ENCODE measurements at regions not wholly inside any gene's neighbourhood (a gene's known extent, or its start where the extent isn't known, plus 50 kb on each side); places are given as distances from the start of the nearest gene placed in this dataset.
A peak's percentile ranks its signal among the peaks of the same experiment; 100 is the strongest.

DNA sequence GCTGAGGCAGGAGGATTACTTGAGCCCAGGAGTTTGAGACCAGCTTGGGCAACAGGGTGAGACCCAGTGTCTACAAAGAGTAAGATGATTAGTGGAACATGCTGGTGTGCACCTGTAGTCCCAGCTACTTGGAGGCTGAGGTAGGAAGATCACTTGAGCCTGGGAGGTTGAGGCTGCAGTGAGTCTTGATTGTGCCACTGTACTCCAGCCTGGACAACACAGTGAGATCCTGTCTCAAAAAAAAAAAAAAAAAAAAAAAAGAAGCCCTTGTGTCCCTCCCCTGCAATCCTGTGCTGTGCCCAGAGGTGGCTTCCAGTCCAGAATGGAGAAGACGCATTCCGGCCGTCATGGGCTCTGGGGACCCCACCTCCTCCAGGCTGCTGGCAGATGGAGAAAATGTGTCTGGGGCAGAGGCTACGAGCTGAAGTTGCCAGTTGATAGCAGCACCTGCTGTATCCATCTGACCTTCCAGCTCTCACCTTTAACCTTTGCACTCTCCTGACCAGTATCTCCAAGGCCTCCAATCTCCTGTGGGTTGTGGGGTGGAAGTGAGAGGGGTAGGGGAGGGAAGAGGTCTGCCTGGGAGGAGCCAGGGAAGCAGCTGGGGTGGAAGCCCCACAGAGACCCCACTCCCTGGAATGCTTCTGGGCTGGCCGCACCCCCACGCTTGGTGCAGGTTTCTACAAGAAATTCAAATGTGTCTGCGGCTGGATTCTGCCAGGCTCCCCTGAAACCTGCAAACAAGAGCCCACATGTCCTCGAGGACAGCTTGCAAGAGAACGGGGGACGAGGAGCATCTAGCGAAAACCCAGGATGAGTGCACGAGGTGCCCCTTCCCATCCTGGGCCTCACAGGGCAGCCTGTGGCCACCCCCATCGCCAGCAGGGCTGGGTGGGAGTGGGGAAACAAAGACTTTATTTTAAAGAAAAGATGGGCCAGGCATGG lies 148.3 kb upstream of the IER5L start:
- WGBS (ENCODE audit: extremely low coverage, insufficient coverage, insufficient read length): no CpG with 5 or more reads among the region's 13 CpGs
- H4K12ac ChIP-seq (ENCODE audit: low read depth, low read length): no peak overlapping the region
- H3K4me1 ChIP-seq (ENCODE audit: control insufficient read depth in 1 of 2, insufficient read depth in 2 of 2, low read length in 2 of 2): peaks cover 20 to 24% of the 10 kb centered on the region in 2 experiments
- DNase-seq: no peak
- H2BK12ac ChIP-seq (ENCODE audit: low read length): peak overlapping the region; percentile 29
- H2BK120ac ChIP-seq (ENCODE audit: insufficient read depth, low read length, poor library complexity): no peak overlapping the region
- H4K91ac ChIP-seq (ENCODE audit: low read depth, low read length): peak overlapping the region; percentile 22
- peaks cover 20% of the 10 kb centered on the region for H3K79me1 ChIP-seq (ENCODE audit: low read length)
- no peak overlapping the region for H3K27ac ChIP-seq (ENCODE audit: low read depth, low read length)
- H3K4me3 ChIP-seq (ENCODE audit: low read depth, low read length): no peak overlapping the region
- H3K36me3 ChIP-seq (ENCODE audit: control insufficient read depth in 1 of 2, insufficient read depth in 2 of 2, low read length in 2 of 2): no peaks in the 10 kb centered on the region
- H3K4me2 ChIP-seq (ENCODE audit: low read length): no peak overlapping the region
- peaks cover 4% of the 10 kb centered on the region for H3K9me3 ChIP-seq (ENCODE audit: insufficient read depth, low read depth, low read length)
- H2BK5ac ChIP-seq (ENCODE audit: low read depth, low read length, poor library complexity): no peak overlapping the region
- no peak overlapping the region for H2AFZ ChIP-seq (ENCODE audit: insufficient read depth, low read length, poor library complexity)
- peak overlapping the region; percentile 65 for H2AK5ac ChIP-seq (ENCODE audit: low read length)
- H3K79me2 ChIP-seq (ENCODE audit: control insufficient read depth, insufficient read depth, low read length, poor library complexity): peaks cover 2% of the 10 kb centered on the region
- no peak overlapping the region for H3K23ac ChIP-seq (ENCODE audit: low read length)
- no peak overlapping the region for H3K18ac ChIP-seq (ENCODE audit: low read length)
- no peaks in the 10 kb centered on the region for H3K27me3 ChIP-seq (ENCODE audit: insufficient read depth, low read length)
- no peak overlapping the region for H3K4ac ChIP-seq (ENCODE audit: low read depth, low read length)
- no peak overlapping the region for H3K14ac ChIP-seq (ENCODE audit: low read length)
- H4K8ac ChIP-seq (ENCODE audit: low read depth, low read length): no peak overlapping the region
- H3K9ac ChIP-seq (ENCODE audit: low read length): no peak overlapping the region

- Histone ChIP-seq H3K27me3 (ENCODE audit: insufficient read depth, low read length) (no peaks in the 10 kb centered on the region), H3K4ac (ENCODE audit: low read depth, low read length) (no peak overlapping the region), H2BK120ac (ENCODE audit: insufficient read depth, low read length, poor library complexity) (peak overlapping the region; percentile 25), H4K8ac (ENCODE audit: low read depth, low read length) (no peak overlapping the region), H3K14ac (ENCODE audit: low read length) (peak overlapping the region; percentile 18), H2AK5ac (ENCODE audit: low read length) (peak overlapping the region; percentile 64), H3K18ac (ENCODE audit: low read length) (peak overlapping the region; percentile 14), H3K4me3 (ENCODE audit: low read depth, low read length) (no peak overlapping the region), H3K79me1 (ENCODE audit: low read length) (peaks cover 32% of the 10 kb centered on the region), H3K23ac (ENCODE audit: low read length) (no peak overlapping the region), H3K4me1 (ENCODE audit: control insufficient read depth in 1 of 2, insufficient read depth in 2 of 2, low read length in 2 of 2) (peaks cover 32 to 35% of the 10 kb centered on the region in 2 experiments), H2AFZ (ENCODE audit: insufficient read depth, low read length, poor library complexity) (no peak overlapping the region), H3K79me2 (ENCODE audit: control insufficient read depth, insufficient read depth, low read length, poor library complexity) (peaks cover 9% of the 10 kb centered on the region), H3K27ac (ENCODE audit: low read depth, low read length) (no peak overlapping the region), H3K9me3 (ENCODE audit: insufficient read depth, low read depth, low read length) (no peaks in the 10 kb centered on the region), H2BK5ac (ENCODE audit: low read depth, low read length, poor library complexity) (no peak overlapping the region), H4K12ac (ENCODE audit: low read depth, low read length) (no peak overlapping the region), H3K9ac (ENCODE audit: low read length) (no peak overlapping the region), H3K4me2 (ENCODE audit: low read length) (no peak overlapping the region), H2BK12ac (ENCODE audit: low read length) (peak overlapping the region; percentile 87), H4K91ac (ENCODE audit: low read depth, low read length) (peak overlapping the region; percentile 69), H3K36me3 (ENCODE audit: control insufficient read depth in 1 of 2, insufficient read depth in 2 of 2, low read length in 2 of 2) (no peaks in the 10 kb centered on the region)
- no CpG with 5 or more reads among the region's 7 CpGs for WGBS (ENCODE audit: extremely low coverage, insufficient coverage, insufficient read length)
- DNase-seq: no peak
Observed at GRCh38 chr9:129324808-129325502, 146.9 kb upstream of the IER5L start.

- Histone ChIP-seq H3K4me2 (ENCODE audit: low read length) (no peak overlapping the region), H3K27ac (ENCODE audit: low read depth, low read length) (no peak overlapping the region), H3K23ac (ENCODE audit: low read length) (no peak overlapping the region), H3K4me3 (ENCODE audit: low read depth, low read length) (no peak overlapping the region), H2BK120ac (ENCODE audit: insufficient read depth, low read length, poor library complexity) (no peak overlapping the region), H3K79me2 (ENCODE audit: control insufficient read depth, insufficient read depth, low read length, poor library complexity) (peaks cover 9% of the 10 kb centered on the region), H4K91ac (ENCODE audit: low read depth, low read length) (peak overlapping the region; percentile 1), H4K12ac (ENCODE audit: low read depth, low read length) (no peak overlapping the region), H3K79me1 (ENCODE audit: low read length) (peaks cover 38% of the 10 kb centered on the region), H2BK5ac (ENCODE audit: low read depth, low read length, poor library complexity) (no peak overlapping the region), H3K4ac (ENCODE audit: low read depth, low read length) (no peak overlapping the region), H2AFZ (ENCODE audit: insufficient read depth, low read length, poor library complexity) (no peak overlapping the region), H2BK12ac (ENCODE audit: low read length) (peak overlapping the region; percentile 83), H3K14ac (ENCODE audit: low read length) (no peak overlapping the region), H3K4me1 (ENCODE audit: control insufficient read depth in 1 of 2, insufficient read depth in 2 of 2, low read length in 2 of 2) (peaks cover 36 to 40% of the 10 kb centered on the region in 2 experiments), H3K27me3 (ENCODE audit: insufficient read depth, low read length) (no peaks in the 10 kb centered on the region), H2AK5ac (ENCODE audit: low read length) (no peak overlapping the region), H3K18ac (ENCODE audit: low read length) (no peak overlapping the region), H3K9ac (ENCODE audit: low read length) (no peak overlapping the region), H3K9me3 (ENCODE audit: insufficient read depth, low read depth, low read length) (no peaks in the 10 kb centered on the region), H4K8ac (ENCODE audit: low read depth, low read length) (no peak overlapping the region), H3K36me3 (ENCODE audit: control insufficient read depth in 1 of 2, insufficient read depth in 2 of 2, low read length in 2 of 2) (no peaks in the 10 kb centered on the region)
- peak in 1 of 2 donors; percentile 49 for DNase-seq
- WGBS (ENCODE audit: extremely low coverage, insufficient coverage, insufficient read length): no CpG with 5 or more reads among the region's 13 CpGs
Observed at GRCh38 chr9:129323999-129324553, 146.0 kb upstream of the IER5L start.

- Histone ChIP-seq H3K4me2 (ENCODE audit: low read length) (no peak overlapping the region), H2AFZ (ENCODE audit: insufficient read depth, low read length, poor library complexity) (no peak overlapping the region), H3K27ac (ENCODE audit: low read depth, low read length) (no peak overlapping the region), H2BK5ac (ENCODE audit: low read depth, low read length, poor library complexity) (no peak overlapping the region), H3K9me3 (ENCODE audit: insufficient read depth, low read depth, low read length) (no peaks in the 10 kb centered on the region), H3K14ac (ENCODE audit: low read length) (no peak overlapping the region), H3K4me1 (ENCODE audit: control insufficient read depth in 1 of 2, insufficient read depth in 2 of 2, low read length in 2 of 2) (peaks cover 39 to 44% of the 10 kb centered on the region in 2 experiments), H4K12ac (ENCODE audit: low read depth, low read length) (no peak overlapping the region), H3K27me3 (ENCODE audit: insufficient read depth, low read length) (no peaks in the 10 kb centered on the region), H3K4ac (ENCODE audit: low read depth, low read length) (no peak overlapping the region), H2AK5ac (ENCODE audit: low read length) (peak overlapping the region; percentile 49), H3K79me2 (ENCODE audit: control insufficient read depth, insufficient read depth, low read length, poor library complexity) (peaks cover 9% of the 10 kb centered on the region), H2BK12ac (ENCODE audit: low read length) (peak overlapping the region; percentile 83), H3K18ac (ENCODE audit: low read length) (no peak overlapping the region), H3K9ac (ENCODE audit: low read length) (no peak overlapping the region), H2BK120ac (ENCODE audit: insufficient read depth, low read length, poor library complexity) (no peak overlapping the region), H4K8ac (ENCODE audit: low read depth, low read length) (no peak overlapping the region), H3K4me3 (ENCODE audit: low read depth, low read length) (no peak overlapping the region), H4K91ac (ENCODE audit: low read depth, low read length) (peak overlapping the region; percentile 25), H3K23ac (ENCODE audit: low read length) (no peak overlapping the region), H3K36me3 (ENCODE audit: control insufficient read depth in 1 of 2, insufficient read depth in 2 of 2, low read length in 2 of 2) (no peaks in the 10 kb centered on the region), H3K79me1 (ENCODE audit: low read length) (peaks cover 40% of the 10 kb centered on the region)
- DNase-seq: no peak
- no CpG with 5 or more reads among the region's 6 CpGs for WGBS (ENCODE audit: extremely low coverage, insufficient coverage, insufficient read length)
Observed at GRCh38 chr9:129323376-129323998, 145.4 kb upstream of the IER5L start.
